ENCODE measurements at regions not wholly inside any gene's neighbourhood (a gene's known extent, or its start where the extent isn't known, plus 50 kb on each side); places are given as distances from the start of the nearest gene placed in this dataset.

DNA sequence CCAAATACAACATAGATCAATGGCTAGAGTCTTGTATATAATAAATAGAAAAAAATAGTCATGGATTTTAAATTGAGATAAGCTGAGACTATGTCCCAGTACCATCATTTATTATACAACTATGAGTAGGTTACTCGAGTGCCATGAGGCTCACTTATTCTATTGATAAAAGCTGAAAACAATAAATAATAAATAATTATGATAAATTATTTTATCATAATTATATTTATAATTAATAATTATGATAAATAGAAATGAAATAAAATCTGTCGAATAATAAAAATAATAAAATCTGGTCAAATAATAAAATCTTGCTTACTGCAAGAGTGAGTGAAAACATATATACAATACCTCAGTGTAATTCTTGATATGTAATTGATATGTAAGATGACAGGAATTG, 801.4 kb downstream of the FAM181B start:
- DNase-seq (no peak), ATAC-seq (no peak)
- H3K36me3 ChIP-seq = no peaks in the 10 kb centered on the region
- H3K27me3 ChIP-seq (ENCODE audit: low read depth) = no peaks in the 10 kb centered on the region
- H3K9me3 ChIP-seq = no peaks in the 10 kb centered on the region
- H3K27ac ChIP-seq = no peak overlapping the region
- H3K4me1 ChIP-seq = no peaks in the 10 kb centered on the region
- intact Hi-C loops (cut with DNase I) = no loop called here
- no peak overlapping the region for H3K4me3 ChIP-seq
- TF ChIP-seq, protein P1, sequence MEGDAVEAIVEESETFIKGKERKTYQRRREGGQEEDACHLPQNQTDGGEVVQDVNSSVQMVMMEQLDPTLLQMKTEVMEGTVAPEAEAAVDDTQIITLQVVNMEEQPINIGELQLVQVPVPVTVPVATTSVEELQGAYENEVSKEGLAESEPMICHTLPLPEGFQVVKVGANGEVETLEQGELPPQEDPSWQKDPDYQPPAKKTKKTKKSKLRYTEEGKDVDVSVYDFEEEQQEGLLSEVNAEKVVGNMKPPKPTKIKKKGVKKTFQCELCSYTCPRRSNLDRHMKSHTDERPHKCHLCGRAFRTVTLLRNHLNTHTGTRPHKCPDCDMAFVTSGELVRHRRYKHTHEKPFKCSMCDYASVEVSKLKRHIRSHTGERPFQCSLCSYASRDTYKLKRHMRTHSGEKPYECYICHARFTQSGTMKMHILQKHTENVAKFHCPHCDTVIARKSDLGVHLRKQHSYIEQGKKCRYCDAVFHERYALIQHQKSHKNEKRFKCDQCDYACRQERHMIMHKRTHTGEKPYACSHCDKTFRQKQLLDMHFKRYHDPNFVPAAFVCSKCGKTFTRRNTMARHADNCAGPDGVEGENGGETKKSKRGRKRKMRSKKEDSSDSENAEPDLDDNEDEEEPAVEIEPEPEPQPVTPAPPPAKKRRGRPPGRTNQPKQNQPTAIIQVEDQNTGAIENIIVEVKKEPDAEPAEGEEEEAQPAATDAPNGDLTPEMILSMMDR (IDR thresholded peaks at IDR 0.05) = no peak

DNA sequence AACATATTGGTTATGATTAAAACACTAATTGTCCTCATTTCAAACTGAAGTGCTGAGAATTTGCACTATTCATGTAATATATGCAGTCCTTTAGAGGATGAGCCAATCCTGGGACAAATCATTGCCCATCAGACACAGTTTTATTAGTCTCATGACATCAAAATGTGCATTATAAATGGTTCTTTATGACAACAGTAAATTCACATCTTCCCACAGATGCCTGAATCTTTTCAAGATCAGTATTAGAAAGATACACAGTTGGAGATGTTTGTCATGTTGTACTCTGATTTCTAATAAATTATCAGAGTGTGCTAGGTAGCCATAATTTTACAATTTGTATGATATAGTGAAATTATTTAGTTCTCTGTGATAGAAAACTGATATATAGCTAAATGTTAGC, 813.5 kb downstream of the FAM181B start:
- DNase-seq (no peak), ATAC-seq (no peak)
- Histone ChIP-seq H3K27ac (no peak overlapping the region), H3K4me1 (no peaks in the 10 kb centered on the region), H3K36me3 (no peaks in the 10 kb centered on the region), H3K9me3 (no peaks in the 10 kb centered on the region), H3K4me3 (no peak overlapping the region), H3K27me3 (ENCODE audit: low read depth) (no peaks in the 10 kb centered on the region)
- intact Hi-C loops (cut with DNase I) = no loop called here
- TF ChIP-seq, protein P1 (IDR thresholded peaks at IDR 0.05) = no peak

DNA sequence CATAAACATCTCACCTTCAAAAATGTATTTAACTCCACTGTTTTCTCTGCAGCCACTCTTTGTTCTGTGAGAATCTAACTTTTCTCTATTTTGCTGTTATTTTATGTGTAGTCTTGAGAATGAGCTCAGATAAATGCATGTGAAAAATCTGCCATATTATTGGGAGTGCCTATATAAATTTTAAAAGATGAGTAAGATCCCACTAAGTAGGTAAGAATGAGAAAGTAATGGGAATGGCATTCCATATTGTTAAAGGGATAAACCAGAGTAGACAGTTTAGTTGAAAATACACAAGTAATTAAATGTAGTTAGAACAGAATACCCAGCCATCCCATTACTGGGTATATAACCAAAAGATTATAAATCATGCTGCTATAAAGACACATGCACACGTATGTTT, 817.2 kb downstream of the FAM181B start:
- no peaks in the 10 kb centered on the region for H3K27me3 ChIP-seq (ENCODE audit: low read depth)
- no peaks in the 10 kb centered on the region for H3K9me3 ChIP-seq
- ATAC-seq (no peak), DNase-seq (no peak)
- TF ChIP-seq, protein P1 (IDR thresholded peaks at IDR 0.05) = no peak
- no peak overlapping the region for H3K4me3 ChIP-seq
- intact Hi-C loops (cut with DNase I) = no loop called here
- no peak overlapping the region for H3K27ac ChIP-seq
- H3K4me1 ChIP-seq = no peaks in the 10 kb centered on the region
- no peaks in the 10 kb centered on the region for H3K36me3 ChIP-seq

- no peak overlapping the region for H3K27ac ChIP-seq
- intact Hi-C loops (cut with DNase I) = no loop called here
Measured at GRCh38 chr11:81915045-81915444, 818.6 kb downstream of the FAM181B start.

DNA sequence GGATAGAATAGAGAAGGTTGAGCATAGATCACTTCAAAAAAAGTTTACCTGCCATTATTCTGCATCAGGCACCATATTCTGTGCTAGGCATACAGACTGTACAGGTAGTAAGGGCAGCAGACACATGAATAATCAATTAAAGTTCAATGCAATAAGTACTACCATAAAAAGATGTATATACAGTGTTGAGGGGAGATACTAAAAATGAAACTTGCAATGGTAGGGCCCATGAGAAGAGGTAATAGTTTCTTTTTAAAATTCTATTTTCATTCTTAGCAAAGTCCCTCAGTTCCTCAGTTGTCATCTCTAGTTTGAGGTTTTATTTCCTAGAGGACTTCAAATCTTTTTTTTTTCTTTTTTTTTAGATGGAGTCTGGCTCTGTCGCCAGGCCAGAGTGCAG, 819.9 kb downstream of the FAM181B start:
- Histone ChIP-seq H3K9me3 (no peaks in the 10 kb centered on the region), H3K36me3 (no peaks in the 10 kb centered on the region), H3K4me3 (no peak overlapping the region), H3K27ac (no peak overlapping the region), H3K4me1 (no peaks in the 10 kb centered on the region), H3K27me3 (ENCODE audit: low read depth) (no peaks in the 10 kb centered on the region)
- intact Hi-C loops (cut with DNase I) = no loop called here
- TF ChIP-seq, protein P1 (IDR thresholded peaks at IDR 0.05) = no peak
- no peak for ATAC-seq
- no peak for DNase-seq

More at GRCh38 chr11:81915045-81915444, 818.6 kb downstream of the FAM181B start:
- H3K4me1 ChIP-seq = no peaks in the 10 kb centered on the region
- no peaks in the 10 kb centered on the region for H3K27me3 ChIP-seq (ENCODE audit: low read depth)
- DNase-seq (no peak), ATAC-seq (no peak)
- H3K4me3 ChIP-seq = no peak overlapping the region
- TF ChIP-seq, protein P1 (IDR thresholded peaks at IDR 0.05) = no peak
- no peaks in the 10 kb centered on the region for H3K36me3 ChIP-seq
- H3K9me3 ChIP-seq = no peaks in the 10 kb centered on the region

GRCh38 chr11:81907996-81908395, 825.7 kb downstream of the FAM181B start:
- no peaks in the 10 kb centered on the region for H3K36me3 ChIP-seq
- H3K4me1 ChIP-seq = no peaks in the 10 kb centered on the region
- H3K9me3 ChIP-seq = no peaks in the 10 kb centered on the region
- no peak for DNase-seq
- H3K27me3 ChIP-seq (ENCODE audit: low read depth) = no peaks in the 10 kb centered on the region
- no peak overlapping the region for H3K27ac ChIP-seq
- TF ChIP-seq, protein P1 (IDR thresholded peaks at IDR 0.05) = no peak
- intact Hi-C loops (cut with DNase I) = no loop called here
- ATAC-seq = no peak
- H3K4me3 ChIP-seq = no peak overlapping the region

Data from lower lobe of right lung (tissue), 2 donors.